HEK293T (cell line): ENCODE measurements at regions not wholly inside any gene's neighbourhood (a gene's known extent, or its start where the extent isn't known, plus 50 kb on each side); places are given as distances from the start of the nearest gene placed in this dataset.

Experiments
- CTCF ChIA-PET: fragments of 350-600 bp; formaldehyde crosslinking; extraction: SDS; loops from one replicate; lab custom pipeline; 2021; ENCODE audit warnings: antibody characterized with exemption, inconsistent platforms; lab: Yijun Ruan, JAX
- POLR2A ChIA-PET: fragments of 350-600 bp; formaldehyde crosslinking; extraction: SDS; loops from one replicate; lab custom pipeline; 2020; ENCODE audit warnings: antibody characterized with exemption, inconsistent platforms; lab: Yijun Ruan, JAX
- DNase-seq: peaks from one replicate; pipeline ENCODE4 v3.0.0; 2012; ENCODE audit warnings: mixed read lengths; ENCODE audit errors: extremely low spot score
- ARNT ChIP-seq: fragments of 450-650 bp; IDR thresholded peaks from 2 replicates; pipeline ENCODE4 v1.6.1; 2017; ENCODE audit warnings: mild to moderate bottlenecking
- BHLHE40 ChIP-seq: fragments of 450-650 bp; IDR thresholded peaks from 2 replicates; pipeline ENCODE4 v1.6.1; 2016; ENCODE audit warnings: mild to moderate bottlenecking, moderate library complexity, borderline replicate concordance
- CTBP1 ChIP-seq: fragments of 450-650 bp; IDR thresholded peaks from 2 replicates; pipeline ENCODE4 v1.6.1; 2016; ENCODE audit warnings: borderline replicate concordance
- ELF4 ChIP-seq: fragments of 450-650 bp; IDR thresholded peaks from 2 replicates; pipeline ENCODE4 v1.6.1; 2017; ENCODE audit warnings: antibody characterized with exemption
- FOXA1 ChIP-seq: fragments of 450-650 bp; IDR thresholded peaks from 2 replicates; pipeline ENCODE4 v1.6.1; 2016; ENCODE audit warnings: mild to moderate bottlenecking
- FOXK2 ChIP-seq: fragments of 450-650 bp; IDR thresholded peaks from 2 replicates; pipeline ENCODE4 v1.6.1; 2016; ENCODE audit warnings: mild to moderate bottlenecking
- FOXM1 ChIP-seq: fragments of 450-650 bp; IDR thresholded peaks from 2 replicates; pipeline ENCODE4 v1.6.1; 2017; ENCODE audit warnings: mild to moderate bottlenecking, borderline replicate concordance
- HDGF ChIP-seq: fragments of 450-650 bp; IDR thresholded peaks from 2 replicates; pipeline ENCODE4 v1.6.1; 2017; ENCODE audit warnings: antibody characterized with exemption, borderline replicate concordance
- L3MBTL2 ChIP-seq: fragments of 450-650 bp; conservative IDR thresholded peaks from 2 replicates; pipeline ENCODE4 v1.6.1; 2016; ENCODE audit warnings: mild to moderate bottlenecking
- LEF1 ChIP-seq: fragments of 450-650 bp; IDR thresholded peaks from 2 replicates; pipeline ENCODE4 v1.6.1; 2017; ENCODE audit warnings: mild to moderate bottlenecking, borderline replicate concordance
- NFRKB ChIP-seq: fragments of 450-650 bp; IDR thresholded peaks from 2 replicates; pipeline ENCODE4 v1.6.1; 2016; ENCODE audit warnings: mild to moderate bottlenecking, moderate library complexity
- SP1 ChIP-seq: fragments of 450-650 bp; IDR thresholded peaks from 2 replicates; pipeline ENCODE4 v1.6.1; 2017
- SUZ12 ChIP-seq: fragments of 450-650 bp; IDR thresholded peaks from 2 replicates; pipeline ENCODE4 v1.6.1; 2016; ENCODE audit warnings: mild to moderate bottlenecking
- TARDBP ChIP-seq: fragments of 450-650 bp; IDR thresholded peaks from 2 replicates; pipeline ENCODE4 v1.6.1; 2016
- ZNF384 ChIP-seq: fragments of 450-650 bp; IDR thresholded peaks from 2 replicates; pipeline ENCODE4 v1.6.1; 2016
- TF ChIP-seq, protein P1 (sequence below): fragments of 450-650 bp; IDR thresholded peaks from 2 replicates; pipeline ENCODE4 v1.6.1; 2016

DNA sequence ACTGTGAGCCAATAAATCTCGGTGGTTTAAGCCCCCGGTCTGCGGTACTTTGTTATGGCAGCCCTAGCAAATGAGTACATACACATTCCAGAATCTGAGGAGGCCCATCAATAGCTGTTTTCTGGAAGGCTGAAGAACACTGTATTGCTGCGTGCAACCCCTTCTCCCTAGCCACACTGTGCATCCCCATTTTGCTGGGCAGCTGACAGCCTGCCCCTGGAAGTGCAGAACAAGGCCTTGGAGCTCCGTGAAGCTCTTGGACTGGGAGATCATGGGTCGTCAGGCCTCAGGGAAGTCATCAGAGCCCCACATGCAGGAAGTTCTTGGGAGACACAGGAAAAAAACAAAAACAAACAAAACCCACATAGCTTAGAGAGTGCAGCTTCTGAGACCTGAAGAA lies 90.6 kb upstream of the ST6GAL2 start:
- CTCF ChIA-PET, result no interaction called here
- no peak for DNase-seq
- TF ChIP-seq FOXA1 (no peak), FOXK2 (no peak), SP1 (no peak)

DNA sequence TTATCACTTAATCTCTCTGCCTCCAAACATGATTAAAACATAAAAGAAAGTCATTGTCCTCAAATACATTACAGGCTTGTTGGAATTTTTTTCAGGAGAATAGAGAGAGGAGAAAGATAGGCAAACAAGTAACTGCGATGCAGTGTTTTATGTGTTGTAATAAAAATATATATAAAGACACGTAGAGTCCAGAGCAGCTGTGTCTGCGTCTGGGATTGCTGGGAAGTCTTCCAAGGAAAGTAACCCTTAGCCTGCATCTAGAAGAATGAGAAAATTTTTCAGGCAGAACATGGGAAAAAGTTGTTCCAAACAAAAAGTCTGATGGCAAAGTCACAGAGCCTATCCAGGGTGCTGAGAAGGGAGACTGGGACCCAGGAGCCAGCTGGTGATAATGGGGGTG lies 91.8 kb upstream of the ST6GAL2 start:
- no peak for TF ChIP-seq ZNF384
- TF ChIP-seq CTBP1, result no peak
- no peak for TF ChIP-seq FOXA1
- CTCF ChIA-PET, result no interaction called here
- DNase-seq, result no peak
- POLR2A ChIA-PET, result no interaction called here

More for the DNA sequence above, 90.6 kb upstream of the ST6GAL2 start:
- POLR2A ChIA-PET, result no interaction called here

DNA sequence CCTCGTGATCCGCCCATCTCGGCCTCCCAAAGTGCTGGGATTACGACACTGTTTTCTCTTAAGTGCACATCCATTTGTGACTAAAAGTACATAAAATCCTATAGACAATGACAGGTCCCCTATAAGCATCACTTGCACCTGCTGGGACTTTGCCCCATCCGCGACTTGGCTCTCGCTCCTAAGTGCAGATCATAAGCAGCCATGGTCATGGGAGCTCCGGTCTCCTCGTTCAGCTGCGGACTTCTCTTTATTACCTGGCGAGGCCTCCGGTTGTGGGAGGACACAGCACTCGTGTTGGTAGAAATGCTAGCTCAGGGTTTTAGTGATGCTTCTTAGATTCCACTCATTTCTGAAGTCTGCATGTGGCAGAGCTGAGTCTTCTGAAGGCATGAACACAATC lies 92.7 kb upstream of the ST6GAL2 start:
- ChIA-PET POLR2A (no interaction called here), CTCF (no interaction called here)
- DNase-seq, result no peak
- TF ChIP-seq, protein P1, sequence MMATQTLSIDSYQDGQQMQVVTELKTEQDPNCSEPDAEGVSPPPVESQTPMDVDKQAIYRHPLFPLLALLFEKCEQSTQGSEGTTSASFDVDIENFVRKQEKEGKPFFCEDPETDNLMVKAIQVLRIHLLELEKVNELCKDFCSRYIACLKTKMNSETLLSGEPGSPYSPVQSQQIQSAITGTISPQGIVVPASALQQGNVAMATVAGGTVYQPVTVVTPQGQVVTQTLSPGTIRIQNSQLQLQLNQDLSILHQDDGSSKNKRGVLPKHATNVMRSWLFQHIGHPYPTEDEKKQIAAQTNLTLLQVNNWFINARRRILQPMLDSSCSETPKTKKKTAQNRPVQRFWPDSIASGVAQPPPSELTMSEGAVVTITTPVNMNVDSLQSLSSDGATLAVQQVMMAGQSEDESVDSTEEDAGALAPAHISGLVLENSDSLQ, result no peak
- TF ChIP-seq L3MBTL2 (no peak), SP1 (no peak), BHLHE40 (no peak), TARDBP (no peak), LEF1 (no peak), HDGF (no peak), NFRKB (no peak), FOXA1 (no peak), SUZ12 (no peak), ZNF384 (no peak), FOXM1 (no peak), ELF4 (no peak), FOXK2 (no peak), CTBP1 (no peak)

DNA sequence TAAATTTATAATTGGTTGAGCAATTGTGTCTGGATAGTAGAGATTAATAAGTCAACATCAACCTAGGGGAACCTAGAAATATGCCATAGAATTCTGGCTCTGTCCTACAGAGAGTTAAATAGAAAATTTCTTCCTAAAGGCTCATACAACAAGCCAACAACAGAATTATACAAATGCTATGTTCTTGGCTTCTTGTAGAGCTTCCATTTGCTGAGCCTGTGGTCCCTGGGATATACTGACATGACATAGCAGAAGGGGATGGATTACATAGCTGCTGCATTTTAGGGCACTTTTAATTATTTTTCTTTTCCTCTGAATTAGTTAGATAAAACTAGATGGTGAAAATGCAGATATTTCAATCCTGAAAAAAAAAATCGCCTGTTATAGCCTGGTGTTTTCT lies 95.5 kb upstream of the ST6GAL2 start:
- no peak for DNase-seq
- ChIA-PET CTCF (no interaction called here), POLR2A (no interaction called here)
- TF ChIP-seq SUZ12 (no peak), HDGF (no peak), SP1 (no peak), BHLHE40 (no peak), ZNF384 (no peak), FOXK2 (no peak), FOXA1 (no peak), ARNT (no peak), L3MBTL2 (no peak), LEF1 (no peak), NFRKB (no peak), CTBP1 (no peak), FOXM1 (no peak), ELF4 (no peak), TARDBP (no peak)
- TF ChIP-seq, protein P1, result no peak

DNA sequence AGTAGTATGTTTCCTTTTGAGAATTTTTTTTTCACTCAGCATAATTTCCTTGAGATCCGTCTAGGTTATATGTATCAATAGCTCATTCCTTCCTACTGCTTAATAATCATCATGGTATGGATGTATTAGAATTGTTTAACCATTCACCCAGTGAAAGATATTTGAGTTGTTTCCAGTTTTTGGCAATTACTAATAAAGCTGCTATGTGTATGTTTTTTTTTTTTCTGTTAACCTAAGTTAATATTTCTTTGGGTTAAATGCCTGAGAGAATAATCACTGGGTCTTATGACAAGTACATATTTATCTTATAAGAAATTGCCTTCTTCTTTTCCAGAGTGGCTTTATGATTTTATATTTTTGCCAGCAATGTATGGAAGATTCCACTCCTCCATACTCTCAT lies 96.4 kb upstream of the ST6GAL2 start:
- CTCF ChIA-PET, result no interaction called here
- DNase-seq, result no peak
- POLR2A ChIA-PET, result no interaction called here
- TF ChIP-seq FOXK2 (no peak), ELF4 (no peak), SP1 (no peak), ARNT (no peak), CTBP1 (no peak), L3MBTL2 (no peak), FOXM1 (no peak), BHLHE40 (no peak), FOXA1 (no peak), ZNF384 (no peak), TARDBP (no peak), LEF1 (no peak), NFRKB (no peak), SUZ12 (no peak)
- TF ChIP-seq, protein P1, result no peak

DNA sequence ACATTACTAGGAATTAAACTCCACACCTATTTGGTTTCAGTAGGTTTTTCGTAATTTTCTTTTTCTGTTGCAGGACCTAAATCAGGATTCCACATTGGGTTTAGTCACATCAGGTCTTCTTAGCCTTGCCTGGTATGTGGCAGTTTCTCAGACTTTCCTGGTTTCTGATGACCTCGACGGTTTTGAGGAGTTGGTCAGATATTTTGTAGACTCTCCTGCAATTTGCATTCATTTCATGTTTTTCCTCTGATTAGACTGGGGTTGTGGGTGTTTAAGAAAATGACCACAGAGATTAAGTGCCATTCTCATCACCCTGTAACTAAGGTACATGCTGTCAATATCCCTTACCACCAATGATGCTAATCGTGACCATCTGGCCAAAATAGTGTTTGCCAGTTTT lies 97.3 kb upstream of the ST6GAL2 start:
- CTCF ChIA-PET, result no interaction called here
- POLR2A ChIA-PET, result no interaction called here
- no peak for TF ChIP-seq ELF4

DNA sequence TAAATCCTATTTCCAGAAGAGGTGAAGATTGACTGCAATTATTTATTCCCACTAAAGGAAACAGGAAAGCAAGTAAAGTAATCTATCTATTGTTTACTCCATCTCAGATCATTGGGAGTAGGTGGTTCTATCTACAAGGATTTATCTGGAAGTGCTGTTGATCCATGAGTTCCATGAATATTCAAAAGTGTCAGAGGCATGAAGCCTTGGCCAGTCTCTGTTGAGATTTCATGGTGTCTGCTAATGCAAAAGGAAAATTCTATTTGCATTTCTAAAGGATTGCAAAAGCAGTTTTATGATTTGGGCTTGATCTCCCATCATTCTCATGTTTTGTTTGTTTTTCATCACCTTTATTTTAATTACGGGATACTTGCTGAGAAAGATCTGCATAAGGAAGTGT lies 102.4 kb upstream of the ST6GAL2 start:
- TF ChIP-seq LEF1 (no peak), SUZ12 (no peak), HDGF (no peak), FOXM1 (no peak), NFRKB (no peak)
- ChIA-PET CTCF (no interaction called here), POLR2A (no interaction called here)
- no peak for DNase-seq

More for the DNA sequence above, 97.3 kb upstream of the ST6GAL2 start:
- no peak for DNase-seq

DNA sequence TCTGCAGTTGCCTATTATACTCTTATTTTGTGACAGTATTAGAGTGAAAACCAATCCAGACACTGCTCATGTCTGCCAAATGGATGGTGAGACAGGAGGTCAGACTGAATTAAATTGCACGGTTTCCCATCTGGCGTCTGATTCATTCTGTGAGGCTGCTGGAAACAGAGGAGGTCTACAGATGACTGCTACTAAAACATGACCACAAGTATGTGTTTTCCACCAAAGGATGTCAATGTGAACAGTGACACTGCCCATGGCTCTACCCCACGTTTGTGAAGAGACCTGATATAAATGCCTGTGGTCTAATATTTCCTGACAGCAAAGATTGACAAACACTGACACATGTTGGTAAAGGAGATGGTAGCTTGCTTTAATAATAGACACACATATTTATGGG lies 104.3 kb upstream of the ST6GAL2 start:
- no peak for DNase-seq

More for the DNA sequence above, 104.3 kb upstream of the ST6GAL2 start:
- no peak for TF ChIP-seq BHLHE40
- TF ChIP-seq LEF1, result no peak
- TF ChIP-seq, protein P1, result no peak
- no peak for TF ChIP-seq FOXK2
- TF ChIP-seq ZNF384, result no peak
- ChIA-PET POLR2A (no interaction called here), CTCF (no interaction called here)
